Epithelial cell of proximal tubule (primary cell): ENCODE measurements at regions not wholly inside any gene's neighbourhood (a gene's known extent, or its start where the extent isn't known, plus 50 kb on each side); places are given as distances from the start of the nearest gene placed in this dataset.

Experiments
- DNase-seq: peaks from one replicate; pipeline ENCODE4 v3.0.0-alpha.2; 2011; ENCODE audit warnings: low read depth
- H3K4me3 ChIP-seq: 2 replicates; pipeline ENCODE4 v1.5.1; 2011; ENCODE audit warnings: low read depth, mild to moderate bottlenecking, low read length
- CTCF ChIP-seq: conservative IDR thresholded peaks from 2 replicates; pipeline ENCODE4 v1.5.1; 2012; ENCODE audit warnings: low read depth, mild to moderate bottlenecking, low read length

GRCh38 chr1:86277936-86278335 lies 118.2 kb downstream of the ODF2L start:
- no peak for DNase-seq
- H3K4me3 ChIP-seq = no peak overlapping the region
- TF ChIP-seq CTCF = no peak

- no peak overlapping the region for H3K4me3 ChIP-seq
- no peak for DNase-seq
- TF ChIP-seq CTCF = no peak
These were observed 116.5 kb upstream of the COL24A1 start for GRCh38 chr1:86273066-86273465.

GRCh38 chr1:86272083-86272482 lies 115.5 kb upstream of the COL24A1 start:
- TF ChIP-seq CTCF = no peak
- DNase-seq = no peak
- H3K4me3 ChIP-seq = no peak overlapping the region

- no peak for TF ChIP-seq CTCF
- H3K4me3 ChIP-seq = no peak overlapping the region
- DNase-seq = no peak
These were observed 114.5 kb upstream of the COL24A1 start for GRCh38 chr1:86271046-86271445.

GRCh38 chr1:86263101-86263500 lies 106.5 kb upstream of the COL24A1 start:
- no peak for TF ChIP-seq CTCF
- no peak for DNase-seq
- H3K4me3 ChIP-seq = no peak overlapping the region

GRCh38 chr1:86260476-86260875 lies 103.9 kb upstream of the COL24A1 start:
- H3K4me3 ChIP-seq = no peak overlapping the region
- DNase-seq = no peak
- no peak for TF ChIP-seq CTCF

- no peak overlapping the region for H3K4me3 ChIP-seq
- no peak for TF ChIP-seq CTCF
- no peak for DNase-seq
These were observed 102.8 kb upstream of the COL24A1 start for GRCh38 chr1:86259390-86259789.
